WTC11 (cell line): ENCODE measurements at regions not wholly inside any gene's neighbourhood (a gene's known extent, or its start where the extent isn't known, plus 50 kb on each side); places are given as distances from the start of the nearest gene placed in this dataset.

Experiments used
- CBFB ChIP-seq: sonication (generic); formaldehyde crosslinking; IDR thresholded peaks from 2 replicates; pipeline ENCODE4 v1.8.1; 2022; ENCODE audit warnings: mild to moderate bottlenecking, low read depth, missing genetic modification reagents
- CREM ChIP-seq: sonication (generic); formaldehyde crosslinking; IDR thresholded peaks from 2 replicates; pipeline ENCODE4 v1.8.1; 2022; ENCODE audit warnings: mild to moderate bottlenecking, missing genetic modification reagents, moderate library complexity
- CTCF ChIP-seq: fragments of 200-600 bp; IDR thresholded peaks from 2 replicates; pipeline ENCODE4 v1.8.0; 2022; ENCODE audit warnings: antibody characterized with exemption
- E2F1 ChIP-seq: sonication (generic); formaldehyde crosslinking; IDR thresholded peaks from 2 replicates; pipeline ENCODE4 v1.8.0; 2022; ENCODE audit warnings: mild to moderate bottlenecking, missing genetic modification reagents
- ELF4 ChIP-seq: sonication (generic); formaldehyde crosslinking; IDR thresholded peaks from 2 replicates; pipeline ENCODE4 v1.8.1; 2022; ENCODE audit warnings: low read depth, mild to moderate bottlenecking, moderate library complexity, missing genetic modification reagents
- GTF2I ChIP-seq: fragments of 250-450 bp; sonication (Bioruptor Pico); conservative IDR thresholded peaks from 2 replicates; pipeline ENCODE4 v1.4.0; 2021; ENCODE audit warnings: mild to moderate bottlenecking
- MAX ChIP-seq: sonication (generic); formaldehyde crosslinking; IDR thresholded peaks from 2 replicates; pipeline ENCODE4 v1.8.0; 2022; ENCODE audit warnings: mild to moderate bottlenecking, missing genetic modification reagents
- PREB ChIP-seq: sonication (generic); formaldehyde crosslinking; IDR thresholded peaks from 2 replicates; pipeline ENCODE4 v1.8.1; 2022; ENCODE audit warnings: mild to moderate bottlenecking, missing genetic modification reagents, moderate library complexity, borderline replicate concordance
- RORB ChIP-seq: fragments of 250-450 bp; sonication (Bioruptor Pico); IDR thresholded peaks from 2 replicates; pipeline ENCODE4 v1.9.0; 2021; ENCODE audit warnings: mild to moderate bottlenecking
- STAT6 ChIP-seq: sonication (generic); formaldehyde crosslinking; conservative IDR thresholded peaks from 2 replicates; pipeline ENCODE4 v1.8.1; 2023; ENCODE audit warnings: mild to moderate bottlenecking, low read depth, missing genetic modification reagents, moderate library complexity
- TEAD1 ChIP-seq: sonication (generic); formaldehyde crosslinking; IDR thresholded peaks from 2 replicates; pipeline ENCODE4 v1.8.0; 2022; ENCODE audit warnings: mild to moderate bottlenecking, missing genetic modification reagents
- ZBTB43 ChIP-seq: sonication (generic); formaldehyde crosslinking; IDR thresholded peaks from 2 replicates; pipeline ENCODE4 v1.8.1; 2023; ENCODE audit warnings: mild to moderate bottlenecking, missing genetic modification reagents
- ZNF423 ChIP-seq: fragments of 250-450 bp; sonication (Bioruptor Pico); IDR thresholded peaks from 2 replicates; pipeline ENCODE4 v2.1.2; 2022; ENCODE audit warnings: mild to moderate bottlenecking, moderate library complexity

GRCh38 chr3:106326941-106327695 is 458.3 kb upstream of the CBLB start:
- TF ChIP-seq CTCF: no peak
- no peak for TF ChIP-seq ELF4
- TF ChIP-seq E2F1 (CRISPR knock-in tag): no peak
- no peak for TF ChIP-seq CREM (CRISPR knock-in tag)
- no peak for TF ChIP-seq GTF2I (CRISPR knock-in tag)
- no peak for TF ChIP-seq RORB (CRISPR knock-in tag)
- TF ChIP-seq STAT6 (CRISPR knock-in tag): no peak
- TF ChIP-seq TEAD1: no peak
- no peak for TF ChIP-seq ZBTB43 (CRISPR knock-in tag)
- TF ChIP-seq MAX (CRISPR knock-in tag): no peak
- TF ChIP-seq ZNF423 (CRISPR knock-in tag): no peak
- TF ChIP-seq PREB (CRISPR knock-in tag): no peak
- no peak for TF ChIP-seq CBFB (CRISPR knock-in tag)
